ENCODE measurements at regions not wholly inside any gene's neighbourhood (a gene's known extent, or its start where the extent isn't known, plus 50 kb on each side); places are given as distances from the start of the nearest gene placed in this dataset.

GRCh38 chr5:54643685-54644106 lies 126.1 kb downstream of the SNX18 start:
- TF ChIP-seq STAT1 (IDR thresholded peaks at IDR 0.05; ENCODE audit: unreplicated experiment) (no peak), JUNB (IDR thresholded peaks at IDR 0.05; ENCODE audit: unreplicated experiment) (no peak), CREB1 (CRISPR knock-in tag; IDR thresholded peaks at IDR 0.05; ENCODE audit: low read depth) (no peak), POLR2AphosphoS5 (IDR thresholded peaks at IDR 0.05; ENCODE audit: low read depth) (no peak), ZNF114 (CRISPR knock-in tag; IDR thresholded peaks at IDR 0.05) (no peak), ETS1 (IDR thresholded peaks at IDR 0.05) (no peak)
- Mint-ChIP-seq H3K4me3 (no peak overlapping the region), H3K27me3 (ENCODE audit: insufficient read depth, low read depth, poor library complexity) (peaks cover 19% of the 10 kb centered on the region), H3K27ac (no peak overlapping the region), H3K9me3 (peaks cover 11% of the 10 kb centered on the region), H3K4me1 (peaks cover 18% of the 10 kb centered on the region), H3K36me3 (ENCODE audit: low read depth) (peaks cover 6% of the 10 kb centered on the region; the same call in 2 of the 3 replicates)
- H3K4me2 ChIP-seq, result no peak overlapping the region
- H3K9me2 ChIP-seq (ENCODE audit: insufficient read depth), result no peaks in the 10 kb centered on the region
- H3F3A ChIP-seq (replicated peaks; ENCODE audit: low read depth), result no peaks in the 10 kb centered on the region
- no peaks in the 10 kb centered on the region for H4K20me1 ChIP-seq (replicated peaks; ENCODE audit: insufficient read depth)
- DNase-seq (ENCODE audit: low spot score) (no peak), ATAC-seq (no peak)
- no peaks in the 10 kb centered on the region for H3K36me3 ChIP-seq (ENCODE audit: insufficient read depth)
- H3K27me3 ChIP-seq (ENCODE audit: insufficient read depth), result no peaks in the 10 kb centered on the region
- H3K79me2 ChIP-seq (replicated peaks; ENCODE audit: insufficient read depth), result no peaks in the 10 kb centered on the region
- no peak overlapping the region for H3K4me3 ChIP-seq
- no peak overlapping the region for H3K27ac ChIP-seq (ENCODE audit: low read depth)
- H3K4me1 ChIP-seq (ENCODE audit: insufficient read depth), result peaks cover 15% of the 10 kb centered on the region
- H2AFZ ChIP-seq, result no peak overlapping the region

GRCh38 chr5:54639621-54640020 lies 122.1 kb downstream of the SNX18 start:
- Histone ChIP-seq H3K79me2 (replicated peaks; ENCODE audit: insufficient read depth) (no peaks in the 10 kb centered on the region), H2AFZ (no peak overlapping the region), H3K4me3 (no peak overlapping the region), H3K27ac (ENCODE audit: low read depth) (no peak overlapping the region), H3K9me2 (ENCODE audit: insufficient read depth) (0 out of 2 replicates have a peak, but pooled peaks cover 5% of the 10 kb centered on the region), H3K4me2 (peak overlapping the region; percentile 27; the same call in 1 of the 2 replicates), H4K20me1 (replicated peaks; ENCODE audit: insufficient read depth) (no peaks in the 10 kb centered on the region), H3F3A (replicated peaks; ENCODE audit: low read depth) (no peaks in the 10 kb centered on the region), H3K36me3 (ENCODE audit: insufficient read depth) (no peaks in the 10 kb centered on the region), H3K27me3 (ENCODE audit: insufficient read depth) (no peaks in the 10 kb centered on the region), H3K4me1 (ENCODE audit: insufficient read depth) (peaks cover 7% of the 10 kb centered on the region)
- DNase-seq (ENCODE audit: low spot score) (peak; percentile 27), ATAC-seq (peak; percentile 69; the same call in 2 of the 3 replicates)
- TF ChIP-seq ZNF114 (CRISPR knock-in tag; IDR thresholded peaks at IDR 0.05) (no peak), POLR2AphosphoS5 (IDR thresholded peaks at IDR 0.05; ENCODE audit: low read depth) (no peak), JUNB (IDR thresholded peaks at IDR 0.05; ENCODE audit: unreplicated experiment) (no peak), REST (IDR thresholded peaks at IDR 0.05; ENCODE audit: unreplicated experiment) (no peak), STAT1 (IDR thresholded peaks at IDR 0.05; ENCODE audit: unreplicated experiment) (no peak), EZH2phosphoT487 (IDR thresholded peaks at IDR 0.05; ENCODE audit: unreplicated experiment) (no peak)
- Mint-ChIP-seq H3K27me3 (ENCODE audit: insufficient read depth, low read depth, poor library complexity) (peaks cover 3% of the 10 kb centered on the region), H3K36me3 (ENCODE audit: low read depth) (no peaks in the 10 kb centered on the region), H3K4me1 (peaks cover 12% of the 10 kb centered on the region), H3K27ac (no peak overlapping the region), H3K9me3 (no peaks in the 10 kb centered on the region), H3K4me3 (no peak overlapping the region)

Measured in GM23338 (cell line).